NCI-H128 (cell line): ENCODE measurements at regions not wholly inside any gene's neighbourhood (a gene's known extent, or its start where the extent isn't known, plus 50 kb on each side); places are given as distances from the start of the nearest gene placed in this dataset.
"Not testable (repeated sequence)": the region's sequence is repeated elsewhere in the genome, so short reads cannot be mapped to it uniquely, and the experiment has no call there.

Experiments
- DNase-seq: peaks from one replicate; lab custom pipeline; 2025; ENCODE audit not compliant: unreplicated experiment; lab: John Stamatoyannopoulos, UW

GRCh38 chr3:30457081-30457480 is 149.3 kb upstream of the TGFBR2 start:
- DNase-seq = no peak

GRCh38 chr3:30457726-30458125 is 148.7 kb upstream of the TGFBR2 start:
- no peak for DNase-seq

- no peak for DNase-seq
Measured at GRCh38 chr3:30458376-30459171, 147.8 kb upstream of the TGFBR2 start.

- DNase-seq = no peak
Measured at GRCh38 chr3:30461311-30461710, 145.1 kb upstream of the TGFBR2 start.

GRCh38 chr3:30462721-30463470 is 143.5 kb upstream of the TGFBR2 start:
- no peak for DNase-seq

GRCh38 chr3:30464381-30464780 is 142.0 kb upstream of the TGFBR2 start:
- DNase-seq = no peak

- DNase-seq = no peak
Measured at GRCh38 chr3:30465454-30465853, 140.9 kb upstream of the TGFBR2 start.

GRCh38 chr3:30467596-30468238 is 138.7 kb upstream of the TGFBR2 start:
- DNase-seq = no peak

- DNase-seq = no peak
Measured at GRCh38 chr3:30469133-30469532, 137.3 kb upstream of the TGFBR2 start.

GRCh38 chr3:30470496-30470895 is 135.9 kb upstream of the TGFBR2 start:
- DNase-seq = no peak

GRCh38 chr3:30471066-30471465 is 135.3 kb upstream of the TGFBR2 start:
- DNase-seq = no peak

GRCh38 chr3:30471796-30472489 is 134.5 kb upstream of the TGFBR2 start:
- DNase-seq = no peak

GRCh38 chr3:30473374-30474051 is 132.9 kb upstream of the TGFBR2 start:
- DNase-seq = no peak

GRCh38 chr3:30474371-30474770 is 132.0 kb upstream of the TGFBR2 start:
- DNase-seq = no peak

GRCh38 chr3:30475038-30475808 is 131.2 kb upstream of the TGFBR2 start:
- no peak for DNase-seq

GRCh38 chr3:30475809-30476178 is 130.6 kb upstream of the TGFBR2 start:
- no peak for DNase-seq

GRCh38 chr3:30476368-30477084 is 129.9 kb upstream of the TGFBR2 start:
- DNase-seq = no peak

- no peak for DNase-seq
Measured at GRCh38 chr3:30477149-30477921, 129.1 kb upstream of the TGFBR2 start.

GRCh38 chr3:30479737-30480136 is 126.7 kb upstream of the TGFBR2 start:
- not testable (repeated sequence) for DNase-seq
